HG03457 (cell line): ENCODE measurements at regions not wholly inside any gene's neighbourhood (a gene's known extent, or its start where the extent isn't known, plus 50 kb on each side); places are given as distances from the start of the nearest gene placed in this dataset.

Experiments used
- ATAC-seq: cut with Tn5 transposase; IDR thresholded peaks from one replicate; pipeline ENCODE4 v1.9.1; 2021; ENCODE audit warnings: moderate number of reproducible peaks; ENCODE audit not compliant: unreplicated experiment

GRCh38 chr4:104942990-104943743 lies 203.5 kb upstream of the TET2 start:
- ATAC-seq: no peak

- ATAC-seq: no peak
These were observed 202.1 kb upstream of the TET2 start for GRCh38 chr4:104944596-104944995.

- ATAC-seq: no peak
These were observed 182.1 kb upstream of the TET2 start for GRCh38 chr4:104964410-104965175.

DNA sequence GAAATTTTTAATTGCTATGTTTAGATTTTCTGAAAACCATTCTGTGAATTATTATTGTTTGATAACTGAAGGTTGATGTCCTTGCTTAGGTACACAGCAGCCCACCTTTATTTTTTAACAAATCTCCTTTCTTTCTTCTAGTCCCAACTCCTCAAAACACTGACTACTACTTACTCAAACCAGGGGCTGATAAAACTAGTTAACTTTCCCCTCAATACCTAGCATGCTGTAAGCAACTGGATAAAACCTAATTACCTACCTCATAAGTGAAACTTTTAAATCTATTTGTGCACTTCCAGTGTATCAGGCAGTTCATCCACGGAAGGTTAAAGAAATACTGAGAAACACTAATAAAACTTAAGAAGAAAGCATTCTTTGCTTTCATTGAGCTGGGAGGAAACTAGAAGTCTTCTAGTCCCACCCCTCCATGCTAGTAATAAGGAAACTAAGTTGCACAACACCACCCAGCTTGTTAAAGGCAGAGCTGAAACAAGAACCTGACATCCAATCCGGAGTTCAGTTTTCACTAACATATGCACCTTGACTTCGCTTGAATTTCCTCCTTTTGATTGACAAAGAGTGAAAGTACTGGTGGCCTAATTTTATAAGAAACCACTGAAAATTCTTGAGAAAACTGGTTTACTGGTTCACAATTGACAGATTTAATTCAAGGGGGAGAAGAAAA lies 180.2 kb upstream of the TET2 start:
- ATAC-seq: peak; percentile 97

DNA sequence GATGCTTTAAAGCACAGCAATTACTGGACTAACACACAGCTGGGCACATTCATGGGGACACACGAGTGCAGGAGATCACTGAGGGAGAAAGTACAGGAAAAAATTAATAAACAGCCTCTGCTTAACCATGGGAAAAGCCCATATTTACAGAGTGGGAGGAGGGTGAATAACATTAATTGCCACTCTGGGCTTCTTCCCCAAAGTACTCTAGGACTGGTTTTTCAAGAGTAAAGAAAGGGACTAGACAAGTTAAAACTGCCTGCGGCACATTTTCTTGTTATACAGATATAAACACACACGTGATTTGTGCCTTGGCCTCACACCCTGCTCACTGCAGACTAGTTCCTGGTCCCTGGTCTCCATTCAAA lies 179.7 kb upstream of the TET2 start:
- peak; percentile 18 for ATAC-seq

- ATAC-seq: no peak
These were observed 177.1 kb upstream of the TET2 start for GRCh38 chr4:104969394-104970082.

GRCh38 chr4:104971462-104971861 lies 175.2 kb upstream of the TET2 start:
- no peak for ATAC-seq

- no peak for ATAC-seq
These were observed 173.0 kb upstream of the TET2 start for GRCh38 chr4:104973708-104974107.

GRCh38 chr4:104975617-104976016 lies 171.1 kb upstream of the TET2 start:
- ATAC-seq: no peak

GRCh38 chr4:104976262-104976661 lies 170.4 kb upstream of the TET2 start:
- ATAC-seq: no peak

GRCh38 chr4:104979083-104979760 lies 167.5 kb upstream of the TET2 start:
- ATAC-seq: no peak

GRCh38 chr4:104983615-104984179 lies 163.0 kb upstream of the TET2 start:
- no peak for ATAC-seq

GRCh38 chr4:104986306-104986705 lies 160.4 kb upstream of the TET2 start:
- no peak for ATAC-seq

- no peak for ATAC-seq
These were observed 157.3 kb upstream of the TET2 start for GRCh38 chr4:104989371-104989770.

DNA sequence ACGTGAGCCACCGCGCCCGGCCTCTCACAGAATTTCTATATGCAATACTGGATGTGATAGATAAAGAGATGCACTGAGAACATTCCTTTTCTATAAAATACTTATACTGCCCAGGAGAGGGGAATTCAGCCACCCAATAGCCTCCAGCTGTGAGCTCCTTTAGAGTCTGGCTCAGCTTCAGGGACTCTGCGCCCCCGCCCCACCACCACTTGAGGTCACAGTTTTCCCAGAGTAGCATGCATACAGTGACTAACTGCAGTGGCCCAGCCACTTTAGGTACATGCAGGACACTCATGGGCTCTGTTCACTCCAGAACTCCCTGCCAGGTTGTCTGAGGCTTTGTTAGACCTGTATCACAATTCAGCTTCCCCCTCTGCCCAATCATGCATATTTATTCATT lies 144.4 kb upstream of the TET2 start:
- ATAC-seq: no peak

- ATAC-seq: no peak
These were observed 132.4 kb upstream of the TET2 start for GRCh38 chr4:105014234-105014633.

DNA sequence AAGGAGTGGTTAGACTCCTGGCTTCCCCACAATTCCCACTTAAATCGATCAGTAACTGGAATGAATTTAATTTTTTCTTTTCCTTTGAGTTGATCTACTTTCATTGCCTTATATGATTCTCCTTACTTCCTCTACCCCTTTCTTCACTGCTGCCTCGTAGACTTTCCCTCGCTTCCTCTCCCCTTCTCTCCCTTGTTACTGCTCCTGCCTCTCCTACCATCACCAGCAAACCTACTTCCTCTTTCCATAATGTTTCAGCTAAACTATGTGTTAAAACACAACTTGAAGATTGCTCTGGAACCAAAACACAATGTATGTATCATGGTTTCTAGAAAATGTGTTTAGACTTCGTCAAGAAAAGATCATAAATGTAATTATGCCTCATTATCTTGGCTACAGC lies 132.0 kb upstream of the TET2 start:
- ATAC-seq: no peak

DNA sequence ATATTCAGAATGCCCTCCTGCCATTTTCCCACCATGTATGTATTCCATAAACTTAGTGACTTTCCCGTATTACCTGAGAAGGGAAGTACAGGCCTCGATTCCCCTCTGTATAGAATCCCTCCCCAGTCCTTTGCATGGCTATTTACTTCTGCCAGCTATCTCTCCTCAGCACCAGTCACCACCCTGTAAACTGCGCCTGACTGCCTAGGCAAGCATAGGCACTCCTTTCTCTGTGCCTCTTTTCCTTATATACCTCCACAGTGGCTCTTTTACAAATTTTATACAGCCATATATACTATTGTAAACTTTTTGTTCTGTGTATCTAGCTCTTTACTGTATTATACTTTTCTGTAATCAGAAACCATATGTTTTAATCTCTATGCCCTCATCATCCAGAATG lies 130.9 kb upstream of the TET2 start:
- no peak for ATAC-seq

GRCh38 chr4:105022811-105023667 lies 123.6 kb upstream of the TET2 start:
- ATAC-seq: no peak

- ATAC-seq: no peak
These were observed 123.0 kb upstream of the TET2 start for GRCh38 chr4:105023668-105024055.
